ENCODE measurements at regions not wholly inside any gene's neighbourhood (a gene's known extent, or its start where the extent isn't known, plus 50 kb on each side); places are given as distances from the start of the nearest gene placed in this dataset.

DNA sequence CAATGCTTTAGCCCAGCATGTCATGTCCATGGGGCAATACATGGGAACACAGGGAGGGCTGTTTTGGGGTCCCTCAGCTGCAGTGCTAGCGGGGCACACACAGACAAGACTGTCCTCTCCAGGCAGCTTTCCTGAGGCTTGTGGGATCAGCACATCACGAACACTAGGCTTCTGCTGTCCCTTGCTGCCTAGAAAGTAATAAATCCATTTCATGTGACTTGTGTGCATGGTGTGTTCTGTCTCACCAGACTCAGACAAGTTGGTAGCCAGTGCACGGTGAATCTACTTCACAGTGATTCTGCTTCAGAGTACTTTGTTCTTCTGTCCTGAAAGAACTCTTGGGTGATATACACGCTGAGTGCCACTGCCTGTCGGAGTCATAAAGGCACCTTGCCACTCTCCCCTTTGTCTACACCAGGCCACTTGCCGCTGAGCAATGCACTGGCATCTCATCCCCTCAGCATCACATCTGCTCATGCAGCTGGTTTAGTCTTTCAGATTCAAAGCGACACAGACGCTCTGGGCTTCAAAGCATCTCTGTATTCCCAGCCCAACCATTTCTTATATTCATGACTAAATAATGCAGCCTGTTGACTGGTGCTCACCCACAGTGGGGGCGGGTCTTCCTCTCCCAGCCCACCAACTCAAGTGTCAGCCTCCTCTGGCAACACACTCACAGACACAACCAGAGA lies 95.2 kb upstream of the COX10 start:
- POLR2A ChIA-PET (ENCODE audit: low non-redundant PET): no interaction called here
- no peaks in the 10 kb centered on the region for H3K4me1 ChIP-seq (ENCODE audit: insufficient read depth, low read length, poor library complexity, severe bottlenecking)
- no peaks in the 10 kb centered on the region for H3K9me3 ChIP-seq (ENCODE audit: low read depth, low read length, poor library complexity, severe bottlenecking)
- CTCF ChIA-PET: no interaction called here
- intact Hi-C loops (cut with micrococcal nuclease; ENCODE audit: unreplicated experiment): no loop called here
- DNase-seq (ENCODE audit: low spot score): no peak
- BruUV-seq (replicated peaks): no TSS peak
- TF ChIP-seq, protein P1, sequence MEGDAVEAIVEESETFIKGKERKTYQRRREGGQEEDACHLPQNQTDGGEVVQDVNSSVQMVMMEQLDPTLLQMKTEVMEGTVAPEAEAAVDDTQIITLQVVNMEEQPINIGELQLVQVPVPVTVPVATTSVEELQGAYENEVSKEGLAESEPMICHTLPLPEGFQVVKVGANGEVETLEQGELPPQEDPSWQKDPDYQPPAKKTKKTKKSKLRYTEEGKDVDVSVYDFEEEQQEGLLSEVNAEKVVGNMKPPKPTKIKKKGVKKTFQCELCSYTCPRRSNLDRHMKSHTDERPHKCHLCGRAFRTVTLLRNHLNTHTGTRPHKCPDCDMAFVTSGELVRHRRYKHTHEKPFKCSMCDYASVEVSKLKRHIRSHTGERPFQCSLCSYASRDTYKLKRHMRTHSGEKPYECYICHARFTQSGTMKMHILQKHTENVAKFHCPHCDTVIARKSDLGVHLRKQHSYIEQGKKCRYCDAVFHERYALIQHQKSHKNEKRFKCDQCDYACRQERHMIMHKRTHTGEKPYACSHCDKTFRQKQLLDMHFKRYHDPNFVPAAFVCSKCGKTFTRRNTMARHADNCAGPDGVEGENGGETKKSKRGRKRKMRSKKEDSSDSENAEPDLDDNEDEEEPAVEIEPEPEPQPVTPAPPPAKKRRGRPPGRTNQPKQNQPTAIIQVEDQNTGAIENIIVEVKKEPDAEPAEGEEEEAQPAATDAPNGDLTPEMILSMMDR (conservative IDR thresholded peaks at IDR 0.05; ENCODE audit: low read depth, low read length): no peak
- no peak for TF ChIP-seq EZH2 (IDR thresholded peaks at IDR 0.05; ENCODE audit: borderline replicate concordance, low read depth, low read length, poor library complexity, severe bottlenecking)
- H3K27ac ChIP-seq (ENCODE audit: low read depth, low read length, poor library complexity, severe bottlenecking): no peak overlapping the region
- H3K4me3 ChIP-seq (ENCODE audit: low read depth, low read length, poor library complexity, severe bottlenecking): no peak overlapping the region
- H3K36me3 ChIP-seq (ENCODE audit: insufficient read depth, low read length, poor library complexity, severe bottlenecking): no peaks in the 10 kb centered on the region
- no peaks in the 10 kb centered on the region for H3K27me3 ChIP-seq (replicated peaks; ENCODE audit: insufficient read depth, low read depth, low read length, poor library complexity)

DNA sequence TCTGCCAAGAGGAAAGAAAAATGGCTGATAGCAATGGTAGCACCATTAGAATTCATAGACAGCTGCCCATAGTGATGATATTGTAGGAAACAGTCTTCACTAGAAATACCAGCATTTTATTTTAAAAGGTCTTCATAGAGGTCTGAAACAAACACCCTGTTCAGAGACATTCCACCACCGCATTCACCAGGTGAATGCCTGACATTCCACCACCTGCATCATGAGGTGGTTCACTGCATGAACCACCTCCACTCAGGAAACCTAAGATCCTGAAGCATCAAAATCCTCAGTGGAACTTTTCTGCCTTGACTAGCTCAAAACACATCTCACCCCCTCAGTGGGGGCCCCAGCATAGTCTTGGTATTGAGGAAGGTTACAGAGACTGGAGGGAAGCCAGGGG lies 91.5 kb upstream of the COX10 start:
- BruUV-seq (replicated peaks): no TSS peak
- intact Hi-C loops (cut with micrococcal nuclease; ENCODE audit: unreplicated experiment): no loop called here

DNA sequence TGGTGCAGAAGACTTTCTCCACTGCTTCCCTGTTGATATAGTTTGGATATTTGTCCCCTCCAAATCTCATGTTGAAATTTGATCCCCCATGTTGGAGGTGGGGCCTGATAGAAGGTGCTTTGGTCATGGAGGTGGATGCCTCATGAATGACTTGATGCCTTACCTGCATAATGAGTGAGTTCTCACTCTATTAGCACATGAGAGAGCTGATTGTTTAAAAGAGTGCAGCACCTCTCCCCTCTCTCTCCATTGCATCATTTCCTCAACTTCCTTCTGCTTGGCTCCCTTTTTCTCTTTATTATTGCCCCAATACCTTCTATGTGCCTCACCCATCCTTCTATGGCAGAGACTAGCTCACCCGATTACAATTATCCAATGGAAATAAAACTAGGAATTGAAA lies 90.8 kb upstream of the COX10 start:
- H3K4me1 ChIP-seq (ENCODE audit: insufficient read depth, low read length, poor library complexity, severe bottlenecking): no peaks in the 10 kb centered on the region
- DNase-seq (ENCODE audit: low spot score): no peak
- no peaks in the 10 kb centered on the region for H3K27me3 ChIP-seq (replicated peaks; ENCODE audit: insufficient read depth, low read depth, low read length, poor library complexity)
- H3K36me3 ChIP-seq (ENCODE audit: insufficient read depth, low read length, poor library complexity, severe bottlenecking): no peaks in the 10 kb centered on the region
- TF ChIP-seq EZH2 (IDR thresholded peaks at IDR 0.05; ENCODE audit: borderline replicate concordance, low read depth, low read length, poor library complexity, severe bottlenecking): no peak
- TF ChIP-seq, protein P1 (conservative IDR thresholded peaks at IDR 0.05; ENCODE audit: low read depth, low read length): no peak
- intact Hi-C loops (cut with micrococcal nuclease; ENCODE audit: unreplicated experiment): no loop called here
- no peaks in the 10 kb centered on the region for H3K9me3 ChIP-seq (ENCODE audit: low read depth, low read length, poor library complexity, severe bottlenecking)
- CTCF ChIA-PET: no interaction called here
- BruUV-seq (replicated peaks): no TSS peak
- no peak overlapping the region for H3K27ac ChIP-seq (ENCODE audit: low read depth, low read length, poor library complexity, severe bottlenecking)
- POLR2A ChIA-PET (ENCODE audit: low non-redundant PET): no interaction called here
- H3K4me3 ChIP-seq (ENCODE audit: low read depth, low read length, poor library complexity, severe bottlenecking): no peak overlapping the region

More for the DNA sequence above, 91.5 kb upstream of the COX10 start:
- TF ChIP-seq EZH2 (IDR thresholded peaks at IDR 0.05; ENCODE audit: borderline replicate concordance, low read depth, low read length, poor library complexity, severe bottlenecking): no peak
- TF ChIP-seq, protein P1 (conservative IDR thresholded peaks at IDR 0.05; ENCODE audit: low read depth, low read length): no peak
- DNase-seq (ENCODE audit: low spot score): no peak
- POLR2A ChIA-PET (ENCODE audit: low non-redundant PET): no interaction called here
- Histone ChIP-seq H3K27ac (ENCODE audit: low read depth, low read length, poor library complexity, severe bottlenecking) (no peak overlapping the region), H3K27me3 (replicated peaks; ENCODE audit: insufficient read depth, low read depth, low read length, poor library complexity) (no peaks in the 10 kb centered on the region), H3K36me3 (ENCODE audit: insufficient read depth, low read length, poor library complexity, severe bottlenecking) (no peaks in the 10 kb centered on the region), H3K4me1 (ENCODE audit: insufficient read depth, low read length, poor library complexity, severe bottlenecking) (no peaks in the 10 kb centered on the region), H3K4me3 (ENCODE audit: low read depth, low read length, poor library complexity, severe bottlenecking) (no peak overlapping the region), H3K9me3 (ENCODE audit: low read depth, low read length, poor library complexity, severe bottlenecking) (no peaks in the 10 kb centered on the region)
- CTCF ChIA-PET: no interaction called here

Measured in A673 (cell line).